PC-3 (cell line): ENCODE measurements at regions not wholly inside any gene's neighbourhood (a gene's known extent, or its start where the extent isn't known, plus 50 kb on each side); places are given as distances from the start of the nearest gene placed in this dataset.

ENCODE experiments used
- CTCF ChIP-seq: fragments of 300-600 bp; sonication (generic); conservative IDR thresholded peaks from 2 replicates; pipeline ENCODE4 v1.5.1; 2017; ENCODE audit warnings: antibody characterized with exemption, low read depth, mild to moderate bottlenecking, low read length
- EZH2 ChIP-seq: fragments of 300-600 bp; sonication (generic); IDR thresholded peaks from one replicate; pipeline ENCODE4 v1.6.1; 2017; ENCODE audit warnings: antibody characterized with exemption, mild to moderate bottlenecking, low read length; ENCODE audit not compliant: unreplicated experiment
- EZH2phosphoT487 ChIP-seq: fragments of 300-600 bp; sonication (generic); IDR thresholded peaks from 2 replicates; pipeline ENCODE4 v1.6.1; 2018; ENCODE audit warnings: mild to moderate bottlenecking, antibody characterized with exemption, low read length, borderline replicate concordance

- no peak for TF ChIP-seq EZH2phosphoT487
- TF ChIP-seq CTCF = no peak
- no peak for TF ChIP-seq EZH2
Observed at GRCh38 chr10:121411004-121411403, 187.2 kb downstream of the FGFR2 start.
